SK-N-SH treated with all-trans-retinoic acid at 6 μM for 48 hours (cell line): ENCODE measurements at regions not wholly inside any gene's neighbourhood (a gene's known extent, or its start where the extent isn't known, plus 50 kb on each side); places are given as distances from the start of the nearest gene placed in this dataset.

Experiments used
- ISL1 ChIP-seq: fragments of 250-450 bp; sonication (Bioruptor Pico); IDR thresholded peaks from 2 replicates; pipeline ENCODE4 v2.1.2; 2022; ENCODE audit warnings: mild to moderate bottlenecking, moderate library complexity
- OSR1 ChIP-seq: fragments of 250-450 bp; sonication (Bioruptor Pico); IDR thresholded peaks from 2 replicates; pipeline ENCODE4 v1.8.0; 2022; ENCODE audit warnings: moderate library complexity, mild to moderate bottlenecking, inconsistent platforms
- ZFP30 ChIP-seq: fragments of 450-650 bp; formaldehyde crosslinking; IDR thresholded peaks from 2 replicates; pipeline ENCODE4 v1.5.0; 2022; ENCODE audit warnings: mild to moderate bottlenecking, moderate library complexity
- TF ChIP-seq, protein P1 (sequence below): fragments of 250-450 bp; sonication (Bioruptor Pico); IDR thresholded peaks from 2 replicates; pipeline ENCODE4 v1.5.0; 2020; ENCODE audit warnings: mild to moderate bottlenecking, moderate library complexity
- TF ChIP-seq, protein P2 (sequence below): fragments of 250-450 bp; sonication (Bioruptor Pico); IDR thresholded peaks from 2 replicates; pipeline ENCODE4 v1.5.1; 2020; ENCODE audit warnings: low read depth, mild to moderate bottlenecking, moderate library complexity
- TF ChIP-seq, protein P3 (sequence below): fragments of 250-450 bp; sonication (Bioruptor Pico); IDR thresholded peaks from 2 replicates; pipeline ENCODE4 v1.8.0; 2020; ENCODE audit warnings: mild to moderate bottlenecking, moderate library complexity, borderline replicate concordance
- TF ChIP-seq, protein P4 (sequence below): fragments of 250-450 bp; sonication (Bioruptor Pico); IDR thresholded peaks from 2 replicates; pipeline ENCODE4 v1.8.0; 2021; ENCODE audit warnings: low read depth, mild to moderate bottlenecking, moderate library complexity, borderline replicate concordance

DNA sequence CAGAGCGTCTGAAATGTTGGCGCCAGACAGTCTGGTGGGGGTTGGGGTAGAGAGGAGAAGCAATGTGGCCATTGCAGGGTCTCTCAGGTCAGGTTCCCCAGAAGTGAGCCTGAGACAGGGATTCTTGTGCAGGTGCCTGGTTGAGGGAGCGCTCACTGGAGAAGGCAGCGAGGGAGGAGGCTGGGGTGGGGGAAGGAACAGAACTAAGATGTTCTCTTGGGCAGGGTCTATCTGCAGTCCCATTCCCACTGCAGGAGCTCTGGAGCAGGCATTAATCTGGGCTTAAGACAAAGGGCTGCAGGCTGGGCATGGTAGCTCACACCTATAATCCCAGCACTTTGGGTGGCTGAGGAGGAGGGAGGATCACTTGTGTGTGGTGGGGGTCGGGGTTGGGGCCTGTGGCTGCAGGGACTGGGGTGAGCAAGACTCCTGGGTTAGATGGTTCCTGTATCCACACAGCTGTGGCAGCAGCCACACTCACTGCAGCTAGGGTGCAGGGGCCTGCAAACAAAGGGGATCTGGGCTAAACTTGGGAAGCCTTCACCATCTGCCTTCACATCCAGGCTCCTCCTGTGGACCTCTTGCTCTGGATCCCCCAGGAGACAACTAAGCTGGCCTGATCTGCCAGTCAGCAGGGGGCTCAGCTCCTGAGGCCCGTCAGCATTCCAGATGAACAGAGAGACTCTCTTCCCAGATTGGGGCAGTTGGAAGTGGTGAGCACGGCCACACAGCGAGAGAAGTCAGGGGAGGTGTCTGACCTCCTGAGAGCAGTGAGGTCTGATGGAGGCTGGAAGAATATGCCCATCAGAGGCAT is 172.5 kb downstream of the ABHD5 start:
- TF ChIP-seq, protein P1, sequence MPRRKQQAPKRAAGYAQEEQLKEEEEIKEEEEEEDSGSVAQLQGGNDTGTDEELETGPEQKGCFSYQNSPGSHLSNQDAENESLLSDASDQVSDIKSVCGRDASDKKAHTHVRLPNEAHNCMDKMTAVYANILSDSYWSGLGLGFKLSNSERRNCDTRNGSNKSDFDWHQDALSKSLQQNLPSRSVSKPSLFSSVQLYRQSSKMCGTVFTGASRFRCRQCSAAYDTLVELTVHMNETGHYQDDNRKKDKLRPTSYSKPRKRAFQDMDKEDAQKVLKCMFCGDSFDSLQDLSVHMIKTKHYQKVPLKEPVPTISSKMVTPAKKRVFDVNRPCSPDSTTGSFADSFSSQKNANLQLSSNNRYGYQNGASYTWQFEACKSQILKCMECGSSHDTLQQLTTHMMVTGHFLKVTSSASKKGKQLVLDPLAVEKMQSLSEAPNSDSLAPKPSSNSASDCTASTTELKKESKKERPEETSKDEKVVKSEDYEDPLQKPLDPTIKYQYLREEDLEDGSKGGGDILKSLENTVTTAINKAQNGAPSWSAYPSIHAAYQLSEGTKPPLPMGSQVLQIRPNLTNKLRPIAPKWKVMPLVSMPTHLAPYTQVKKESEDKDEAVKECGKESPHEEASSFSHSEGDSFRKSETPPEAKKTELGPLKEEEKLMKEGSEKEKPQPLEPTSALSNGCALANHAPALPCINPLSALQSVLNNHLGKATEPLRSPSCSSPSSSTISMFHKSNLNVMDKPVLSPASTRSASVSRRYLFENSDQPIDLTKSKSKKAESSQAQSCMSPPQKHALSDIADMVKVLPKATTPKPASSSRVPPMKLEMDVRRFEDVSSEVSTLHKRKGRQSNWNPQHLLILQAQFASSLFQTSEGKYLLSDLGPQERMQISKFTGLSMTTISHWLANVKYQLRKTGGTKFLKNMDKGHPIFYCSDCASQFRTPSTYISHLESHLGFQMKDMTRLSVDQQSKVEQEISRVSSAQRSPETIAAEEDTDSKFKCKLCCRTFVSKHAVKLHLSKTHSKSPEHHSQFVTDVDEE (CRISPR knock-in tag), result no peak
- TF ChIP-seq, protein P2, sequence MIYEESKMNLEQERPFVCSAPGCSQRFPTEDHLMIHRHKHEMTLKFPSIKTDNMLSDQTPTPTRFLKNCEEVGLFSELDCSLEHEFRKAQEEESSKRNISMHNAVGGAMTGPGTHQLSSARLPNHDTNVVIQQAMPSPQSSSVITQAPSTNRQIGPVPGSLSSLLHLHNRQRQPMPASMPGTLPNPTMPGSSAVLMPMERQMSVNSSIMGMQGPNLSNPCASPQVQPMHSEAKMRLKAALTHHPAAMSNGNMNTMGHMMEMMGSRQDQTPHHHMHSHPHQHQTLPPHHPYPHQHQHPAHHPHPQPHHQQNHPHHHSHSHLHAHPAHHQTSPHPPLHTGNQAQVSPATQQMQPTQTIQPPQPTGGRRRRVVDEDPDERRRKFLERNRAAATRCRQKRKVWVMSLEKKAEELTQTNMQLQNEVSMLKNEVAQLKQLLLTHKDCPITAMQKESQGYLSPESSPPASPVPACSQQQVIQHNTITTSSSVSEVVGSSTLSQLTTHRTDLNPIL (CRISPR knock-in tag), result no peak
- TF ChIP-seq, protein P3, sequence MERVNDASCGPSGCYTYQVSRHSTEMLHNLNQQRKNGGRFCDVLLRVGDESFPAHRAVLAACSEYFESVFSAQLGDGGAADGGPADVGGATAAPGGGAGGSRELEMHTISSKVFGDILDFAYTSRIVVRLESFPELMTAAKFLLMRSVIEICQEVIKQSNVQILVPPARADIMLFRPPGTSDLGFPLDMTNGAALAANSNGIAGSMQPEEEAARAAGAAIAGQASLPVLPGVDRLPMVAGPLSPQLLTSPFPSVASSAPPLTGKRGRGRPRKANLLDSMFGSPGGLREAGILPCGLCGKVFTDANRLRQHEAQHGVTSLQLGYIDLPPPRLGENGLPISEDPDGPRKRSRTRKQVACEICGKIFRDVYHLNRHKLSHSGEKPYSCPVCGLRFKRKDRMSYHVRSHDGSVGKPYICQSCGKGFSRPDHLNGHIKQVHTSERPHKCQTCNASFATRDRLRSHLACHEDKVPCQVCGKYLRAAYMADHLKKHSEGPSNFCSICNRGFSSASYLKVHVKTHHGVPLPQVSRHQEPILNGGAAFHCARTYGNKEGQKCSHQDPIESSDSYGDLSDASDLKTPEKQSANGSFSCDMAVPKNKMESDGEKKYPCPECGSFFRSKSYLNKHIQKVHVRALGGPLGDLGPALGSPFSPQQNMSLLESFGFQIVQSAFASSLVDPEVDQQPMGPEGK, result no peak
- TF ChIP-seq ISL1 (CRISPR knock-in tag) (no peak), OSR1 (CRISPR knock-in tag) (no peak), ZFP30 (CRISPR knock-in tag) (no peak)
- TF ChIP-seq, protein P4, sequence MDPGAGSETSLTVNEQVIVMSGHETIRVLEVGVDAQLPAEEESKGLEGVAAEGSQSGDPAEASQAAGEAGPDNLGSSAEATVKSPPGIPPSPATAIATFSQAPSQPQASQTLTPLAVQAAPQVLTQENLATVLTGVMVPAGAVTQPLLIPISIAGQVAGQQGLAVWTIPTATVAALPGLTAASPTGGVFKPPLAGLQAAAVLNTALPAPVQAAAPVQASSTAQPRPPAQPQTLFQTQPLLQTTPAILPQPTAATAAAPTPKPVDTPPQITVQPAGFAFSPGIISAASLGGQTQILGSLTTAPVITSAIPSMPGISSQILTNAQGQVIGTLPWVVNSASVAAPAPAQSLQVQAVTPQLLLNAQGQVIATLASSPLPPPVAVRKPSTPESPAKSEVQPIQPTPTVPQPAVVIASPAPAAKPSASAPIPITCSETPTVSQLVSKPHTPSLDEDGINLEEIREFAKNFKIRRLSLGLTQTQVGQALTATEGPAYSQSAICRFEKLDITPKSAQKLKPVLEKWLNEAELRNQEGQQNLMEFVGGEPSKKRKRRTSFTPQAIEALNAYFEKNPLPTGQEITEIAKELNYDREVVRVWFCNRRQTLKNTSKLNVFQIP (CRISPR knock-in tag), result no peak
